Neural cell (in vitro differentiated cells): ENCODE measurements at regions not wholly inside any gene's neighbourhood (a gene's known extent, or its start where the extent isn't known, plus 50 kb on each side); places are given as distances from the start of the nearest gene placed in this dataset.

ENCODE experiments used
- H2AFZ ChIP-seq: fragments of 200-600, 300-800 bp; sonication (generic), shearing (Covaris generic); 2 replicates; pipeline ENCODE4 v1.6.0; 2014; ENCODE audit warnings: low read depth, mild to moderate bottlenecking, antibody characterized with exemption, low read length, moderate library complexity
- H3F3A ChIP-seq: fragments of 200-600 bp; shearing (Covaris generic); 2 replicates; pipeline ENCODE4 v1.6.1; 2016; ENCODE audit warnings: mild to moderate bottlenecking, moderate library complexity, mixed read lengths, antibody characterized with exemption, low read length; ENCODE audit not compliant: insufficient read depth, poor library complexity, severe bottlenecking
- H3K27ac ChIP-seq: fragments of 200-600, 300-800 bp; sonication (generic), shearing (Covaris generic); 2 replicates; pipeline ENCODE4 v1.5.1; 2014; ENCODE audit warnings: mild to moderate bottlenecking, low read length, moderate library complexity
- H3K27me3 ChIP-seq: fragments of 300-800, 200-600 bp; sonication (generic), shearing (Covaris generic); 2 replicates; pipeline ENCODE4 v1.6.0; 2014; ENCODE audit warnings: mild to moderate bottlenecking, low read depth, low read length, moderate library complexity; ENCODE audit not compliant: insufficient read depth
- H3K36me3 ChIP-seq: fragments of 300-800, 200-600 bp; sonication (generic), shearing (Covaris generic); 2 replicates; pipeline ENCODE4 v1.5.1; 2014; ENCODE audit warnings: mild to moderate bottlenecking, antibody characterized with exemption, low read length, moderate library complexity; ENCODE audit not compliant: insufficient read depth
- H3K4me2 ChIP-seq: fragments of 300-800, 200-600 bp; sonication (generic), shearing (Covaris generic); 2 replicates; pipeline ENCODE4 v1.6.0; 2014; ENCODE audit warnings: mild to moderate bottlenecking, low read length
- H3K4me3 ChIP-seq: fragments of 300-800, 200-600 bp; sonication (generic), shearing (Covaris generic); 2 replicates; pipeline ENCODE4 v1.5.1; 2014; ENCODE audit warnings: mild to moderate bottlenecking, low read length, moderate library complexity
- H3K79me2 ChIP-seq: fragments of 200-600 bp; shearing (Covaris generic); replicated peaks from 2 replicates; pipeline ENCODE4 v1.6.0; 2014; ENCODE audit warnings: mild to moderate bottlenecking, low read length, moderate library complexity; ENCODE audit not compliant: insufficient read depth
- H3K9ac ChIP-seq: fragments of 300-800, 200-600 bp; sonication (generic), shearing (Covaris generic); 2 replicates; pipeline ENCODE4 v1.6.1; 2016; ENCODE audit warnings: mild to moderate bottlenecking, low read length, mixed read lengths
- H3K9me2 ChIP-seq: fragments of 200-600 bp; shearing (Covaris generic); 2 replicates; pipeline ENCODE4 v1.6.1; 2016; ENCODE audit warnings: mild to moderate bottlenecking, low read length, mixed read lengths; ENCODE audit not compliant: insufficient read depth
- H3K9me3 ChIP-seq: fragments of 200-600, 300-800 bp; sonication (generic), shearing (Covaris generic); 2 replicates; pipeline ENCODE4 v1.6.1; 2016; ENCODE audit warnings: mild to moderate bottlenecking, mixed run types, low read length, moderate library complexity, mixed read lengths
- H4K20me1 ChIP-seq: fragments of 200-600 bp; shearing (Covaris generic); 2 replicates; pipeline ENCODE4 v1.6.1; 2016; ENCODE audit warnings: mild to moderate bottlenecking, mixed run types; ENCODE audit not compliant: insufficient read depth
- CTCF ChIP-seq: fragments of 450-650 bp; IDR thresholded peaks from 2 replicates; pipeline ENCODE4 v1.5.1; 2014; ENCODE audit warnings: antibody characterized with exemption, mild to moderate bottlenecking, moderate library complexity; ENCODE audit not compliant: poor library complexity, severe bottlenecking
- EP300 ChIP-seq: fragments of 450-650 bp; conservative IDR thresholded peaks from 2 replicates; pipeline ENCODE4 v1.6.1; 2014; ENCODE audit warnings: antibody characterized with exemption, mild to moderate bottlenecking, moderate library complexity; ENCODE audit not compliant: poor library complexity, severe bottlenecking
- EZH2 ChIP-seq: fragments of 200-600, 300-800 bp; shearing (Covaris generic), sonication (generic); IDR thresholded peaks from 2 replicates; pipeline ENCODE4 v1.6.1; 2014; ENCODE audit warnings: antibody characterized with exemption, low read length, borderline replicate concordance, mild to moderate bottlenecking; ENCODE audit not compliant: insufficient read depth, poor library complexity, severe bottlenecking
- MXI1 ChIP-seq: fragments of 450-650 bp; conservative IDR thresholded peaks from 2 replicates; pipeline ENCODE4 v1.6.1; 2014; ENCODE audit warnings: antibody characterized with exemption, mild to moderate bottlenecking; ENCODE audit not compliant: poor library complexity, severe bottlenecking
- POLR2AphosphoS5 ChIP-seq: IDR thresholded peaks from 2 replicates; pipeline ENCODE4 v1.6.1; 2012
- RAD21 ChIP-seq: fragments of 450-650 bp; conservative IDR thresholded peaks from 2 replicates; pipeline ENCODE4 v1.6.1; 2014; ENCODE audit warnings: antibody characterized with exemption, mild to moderate bottlenecking, moderate library complexity
- REST ChIP-seq: IDR thresholded peaks from 2 replicates; pipeline ENCODE4 v1.6.1; 2012; ENCODE audit warnings: borderline replicate concordance
- SMC3 ChIP-seq: fragments of 450-650 bp; conservative IDR thresholded peaks from 2 replicates; pipeline ENCODE4 v1.6.1; 2014; ENCODE audit warnings: antibody characterized with exemption, mild to moderate bottlenecking, moderate library complexity; ENCODE audit not compliant: poor library complexity
- TAF1 ChIP-seq: IDR thresholded peaks from 2 replicates; pipeline ENCODE4 v1.6.1; 2012; ENCODE audit warnings: low read depth

DNA sequence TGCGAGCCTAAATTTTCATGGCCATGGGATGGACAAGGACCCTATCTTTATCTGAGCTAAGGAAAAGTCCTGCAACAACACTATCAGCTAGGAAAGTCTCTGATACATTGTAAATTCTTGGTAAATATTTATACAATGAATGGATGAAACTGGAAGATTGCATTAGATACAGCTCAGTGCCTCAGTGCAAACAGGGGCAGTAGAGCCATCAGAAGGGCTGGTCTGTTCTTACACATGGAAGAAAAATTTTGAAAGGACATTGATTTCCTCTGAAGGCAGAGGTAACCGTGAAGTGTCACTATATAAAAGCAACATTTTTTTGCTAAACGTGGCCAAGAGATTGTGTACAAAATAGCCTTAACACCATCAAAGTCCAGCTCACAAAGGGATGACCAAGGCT is 153.2 kb upstream of the GADL1 start:
- TF ChIP-seq RAD21, result no peak
- no peak for TF ChIP-seq TAF1
- no peak for TF ChIP-seq POLR2AphosphoS5
- no peak for TF ChIP-seq CTCF
- no peak for TF ChIP-seq SMC3
- no peak for TF ChIP-seq MXI1
- TF ChIP-seq EZH2, result no peak
- no peak for TF ChIP-seq EP300
- no peak for TF ChIP-seq REST
- Histone ChIP-seq H3K9me3 (no peaks in the 10 kb centered on the region), H3K9ac (no peak overlapping the region), H3K27ac (no peak overlapping the region), H3K36me3 (no peaks in the 10 kb centered on the region), H3K79me2 (no peaks in the 10 kb centered on the region), H4K20me1 (no peaks in the 10 kb centered on the region), H3K9me2 (no peaks in the 10 kb centered on the region), H3K4me3 (no peak overlapping the region), H2AFZ (no peak overlapping the region), H3F3A (no peaks in the 10 kb centered on the region), H3K4me2 (no peak overlapping the region), H3K27me3 (no peaks in the 10 kb centered on the region)

DNA sequence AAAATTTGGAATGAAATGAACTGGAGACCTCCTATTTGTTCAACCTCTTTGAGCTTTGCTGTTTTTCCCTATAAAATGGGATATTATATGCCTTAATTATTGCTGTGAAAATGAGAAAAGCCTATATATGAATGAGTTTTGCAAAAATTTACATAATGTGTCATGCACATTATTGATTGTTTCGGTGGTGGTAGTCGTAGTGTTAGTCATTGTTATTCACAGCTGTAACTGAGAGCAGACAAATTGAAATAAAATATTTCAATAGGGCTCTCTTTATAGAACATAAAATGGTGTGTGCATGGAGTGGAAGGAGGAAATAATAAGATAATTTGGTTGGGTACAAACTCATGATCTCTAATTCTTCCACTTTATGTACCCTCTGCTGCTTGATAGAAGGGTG is 153.7 kb upstream of the GADL1 start:
- no peaks in the 10 kb centered on the region for H3F3A ChIP-seq
- no peak overlapping the region for H3K4me3 ChIP-seq
- no peak overlapping the region for H2AFZ ChIP-seq
- no peak overlapping the region for H3K9ac ChIP-seq
- TF ChIP-seq SMC3 (no peak), MXI1 (no peak), CTCF (no peak), RAD21 (no peak), EP300 (no peak), POLR2AphosphoS5 (no peak), TAF1 (no peak)
- H3K36me3 ChIP-seq, result no peaks in the 10 kb centered on the region
- H3K9me3 ChIP-seq, result no peaks in the 10 kb centered on the region
- H3K9me2 ChIP-seq, result no peaks in the 10 kb centered on the region
- H3K79me2 ChIP-seq, result no peaks in the 10 kb centered on the region
- no peaks in the 10 kb centered on the region for H4K20me1 ChIP-seq
- H3K27ac ChIP-seq, result no peak overlapping the region
- H3K4me2 ChIP-seq, result no peak overlapping the region
- H3K27me3 ChIP-seq, result no peaks in the 10 kb centered on the region
